ENCODE measurements at regions not wholly inside any gene's neighbourhood (a gene's known extent, or its start where the extent isn't known, plus 50 kb on each side); places are given as distances from the start of the nearest gene placed in this dataset.

DNA sequence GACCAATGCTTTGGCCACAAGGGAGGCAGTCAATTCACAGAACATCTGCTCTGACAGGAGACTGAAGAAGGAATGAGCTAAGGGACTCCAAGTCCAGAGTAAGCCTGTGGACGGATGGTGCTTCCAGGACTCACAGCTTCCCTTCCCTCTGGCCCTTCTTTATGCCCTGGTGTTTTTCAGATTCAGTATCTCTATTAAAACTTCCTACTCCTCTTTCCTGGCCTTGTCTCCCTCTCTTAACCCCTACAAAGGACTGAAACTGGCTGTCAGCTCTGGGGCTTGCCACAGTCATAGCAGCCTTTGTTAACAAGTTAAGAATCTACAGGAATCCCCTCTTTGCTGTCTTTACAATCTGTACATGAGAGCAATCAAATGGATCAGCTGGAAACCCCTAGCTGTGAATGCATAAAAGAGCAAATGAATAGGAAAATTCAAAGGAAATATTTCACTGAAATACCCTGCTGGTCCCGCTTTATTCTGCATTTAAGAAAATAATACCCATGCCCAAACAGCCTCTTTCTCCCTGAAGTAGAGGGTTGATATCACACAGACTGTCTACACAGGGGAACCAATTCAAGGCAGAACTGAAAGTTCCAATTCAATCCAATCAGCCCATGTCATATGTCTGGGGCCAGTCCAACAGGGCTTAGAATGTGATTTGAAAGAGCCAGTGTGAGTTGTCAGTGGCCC, 192.3 kb downstream of the MZT1 start:
- no peaks in the 10 kb centered on the region for H3K4me1 ChIP-seq (ENCODE audit: insufficient read depth, low read length)
- TF ChIP-seq, protein P1, sequence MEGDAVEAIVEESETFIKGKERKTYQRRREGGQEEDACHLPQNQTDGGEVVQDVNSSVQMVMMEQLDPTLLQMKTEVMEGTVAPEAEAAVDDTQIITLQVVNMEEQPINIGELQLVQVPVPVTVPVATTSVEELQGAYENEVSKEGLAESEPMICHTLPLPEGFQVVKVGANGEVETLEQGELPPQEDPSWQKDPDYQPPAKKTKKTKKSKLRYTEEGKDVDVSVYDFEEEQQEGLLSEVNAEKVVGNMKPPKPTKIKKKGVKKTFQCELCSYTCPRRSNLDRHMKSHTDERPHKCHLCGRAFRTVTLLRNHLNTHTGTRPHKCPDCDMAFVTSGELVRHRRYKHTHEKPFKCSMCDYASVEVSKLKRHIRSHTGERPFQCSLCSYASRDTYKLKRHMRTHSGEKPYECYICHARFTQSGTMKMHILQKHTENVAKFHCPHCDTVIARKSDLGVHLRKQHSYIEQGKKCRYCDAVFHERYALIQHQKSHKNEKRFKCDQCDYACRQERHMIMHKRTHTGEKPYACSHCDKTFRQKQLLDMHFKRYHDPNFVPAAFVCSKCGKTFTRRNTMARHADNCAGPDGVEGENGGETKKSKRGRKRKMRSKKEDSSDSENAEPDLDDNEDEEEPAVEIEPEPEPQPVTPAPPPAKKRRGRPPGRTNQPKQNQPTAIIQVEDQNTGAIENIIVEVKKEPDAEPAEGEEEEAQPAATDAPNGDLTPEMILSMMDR (IDR thresholded peaks at IDR 0.05): no peak
- no peaks in the 10 kb centered on the region for H3K36me3 ChIP-seq (ENCODE audit: insufficient read depth, low read length)
- no peaks in the 10 kb centered on the region for H3K9me3 ChIP-seq (ENCODE audit: control insufficient read depth in 1 of 2, insufficient read depth in 1 of 2, low read length in 2 of 2)
- ATAC-seq (ENCODE audit: poor library complexity) (no peak), DNase-seq (no peak)
- no peak overlapping the region for H3K4me3 ChIP-seq (ENCODE audit: low read length)
- no peaks in the 10 kb centered on the region for H3K9me3 Mint-ChIP-seq
- no peak overlapping the region for H3K27ac Mint-ChIP-seq
- H3K27ac ChIP-seq (ENCODE audit: low read depth in 1 of 2, low read length in 2 of 2): no peak overlapping the region
- no peaks in the 10 kb centered on the region for H3K4me1 Mint-ChIP-seq (ENCODE audit: low read depth)
- H3K27me3 ChIP-seq (ENCODE audit: control insufficient read depth in 1 of 2, insufficient read depth in 2 of 2, low read length in 2 of 2): no peaks in the 10 kb centered on the region
- H3K27me3 Mint-ChIP-seq: no peaks in the 10 kb centered on the region
- H3K4me3 Mint-ChIP-seq: no peak overlapping the region
- POLR2A ChIA-PET: no interaction called here
- intact Hi-C loops (cut with DNase I, micrococcal nuclease): no loop called here
- H3K36me3 Mint-ChIP-seq (ENCODE audit: low read depth): no peaks in the 10 kb centered on the region
- CTCF ChIA-PET: no interaction called here

DNA sequence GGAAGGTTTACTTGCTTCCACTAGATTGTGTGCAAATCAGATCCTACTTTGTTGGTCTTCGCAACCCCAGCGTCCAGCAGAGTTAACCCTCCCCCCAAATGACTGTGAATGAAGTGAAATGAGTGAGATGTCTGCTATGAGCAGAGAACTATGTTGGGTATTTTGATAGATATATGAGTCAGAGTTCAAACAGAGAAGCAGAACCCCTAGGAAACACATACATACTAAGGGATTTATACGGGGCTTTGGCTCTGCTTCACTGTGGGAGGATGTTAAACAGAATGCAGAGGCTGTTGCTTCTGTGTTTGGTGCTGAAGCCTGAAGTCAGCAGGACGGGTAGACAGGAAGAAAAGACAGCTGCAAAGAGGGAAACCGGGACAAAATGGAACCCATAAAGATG, 197.0 kb downstream of the MZT1 start:
- Histone ChIP-seq H3K27me3 (ENCODE audit: control insufficient read depth in 1 of 2, insufficient read depth in 2 of 2, low read length in 2 of 2) (no peaks in the 10 kb centered on the region), H3K4me3 (ENCODE audit: low read length) (no peak overlapping the region), H3K9me3 (ENCODE audit: control insufficient read depth in 1 of 2, insufficient read depth in 1 of 2, low read length in 2 of 2) (no peaks in the 10 kb centered on the region), H3K4me1 (ENCODE audit: insufficient read depth, low read length) (no peaks in the 10 kb centered on the region), H3K27ac (ENCODE audit: low read depth in 1 of 2, low read length in 2 of 2) (no peak overlapping the region), H3K36me3 (ENCODE audit: insufficient read depth, low read length) (no peaks in the 10 kb centered on the region)
- intact Hi-C loops (cut with DNase I, micrococcal nuclease): no loop called here
- no peaks in the 10 kb centered on the region for H3K36me3 Mint-ChIP-seq (ENCODE audit: low read depth)
- H3K9me3 Mint-ChIP-seq: peaks cover 2% of the 10 kb centered on the region
- POLR2A ChIA-PET: no interaction called here
- CTCF ChIA-PET: no interaction called here
- DNase-seq: no peak
- TF ChIP-seq, protein P1 (IDR thresholded peaks at IDR 0.05): no peak
- H3K27ac Mint-ChIP-seq: no peak overlapping the region
- no peaks in the 10 kb centered on the region for H3K27me3 Mint-ChIP-seq
- no peaks in the 10 kb centered on the region for H3K4me1 Mint-ChIP-seq (ENCODE audit: low read depth)
- ATAC-seq (ENCODE audit: poor library complexity): no peak
- no peak overlapping the region for H3K4me3 Mint-ChIP-seq

DNA sequence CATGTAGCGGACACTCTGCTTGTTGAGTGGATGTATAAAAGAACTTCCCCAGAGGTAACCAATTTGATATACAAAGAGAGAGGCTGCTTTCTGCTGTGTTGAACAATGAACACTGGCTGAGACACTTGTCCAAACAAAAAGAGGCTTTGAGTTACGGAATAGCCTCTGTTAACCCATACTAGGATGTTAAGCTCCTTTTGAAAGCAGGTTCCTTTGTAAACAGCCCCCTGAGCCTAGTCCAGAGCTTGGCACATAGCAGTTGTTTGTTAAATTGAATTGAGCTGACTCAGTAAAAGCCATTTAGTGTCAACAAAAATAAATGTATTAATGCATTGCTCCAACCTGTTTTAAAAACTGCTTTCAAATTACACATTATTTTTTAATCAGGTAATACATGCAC, 200.1 kb downstream of the MZT1 start:
- DNase-seq: no peak
- H3K27ac Mint-ChIP-seq: no peak overlapping the region
- Histone ChIP-seq H3K4me3 (ENCODE audit: low read length) (no peak overlapping the region), H3K27me3 (ENCODE audit: control insufficient read depth in 1 of 2, insufficient read depth in 2 of 2, low read length in 2 of 2) (no peaks in the 10 kb centered on the region), H3K36me3 (ENCODE audit: insufficient read depth, low read length) (no peaks in the 10 kb centered on the region), H3K9me3 (ENCODE audit: control insufficient read depth in 1 of 2, insufficient read depth in 1 of 2, low read length in 2 of 2) (no peaks in the 10 kb centered on the region), H3K27ac (ENCODE audit: low read depth in 1 of 2, low read length in 2 of 2) (no peak overlapping the region), H3K4me1 (ENCODE audit: insufficient read depth, low read length) (no peaks in the 10 kb centered on the region)
- H3K27me3 Mint-ChIP-seq: peaks cover 6% of the 10 kb centered on the region
- no peak for ATAC-seq (ENCODE audit: poor library complexity)
- intact Hi-C loops (cut with DNase I, micrococcal nuclease): no loop called here
- no peaks in the 10 kb centered on the region for H3K4me1 Mint-ChIP-seq (ENCODE audit: low read depth)
- CTCF ChIA-PET: no interaction called here
- TF ChIP-seq, protein P1 (IDR thresholded peaks at IDR 0.05): no peak
- no peaks in the 10 kb centered on the region for H3K36me3 Mint-ChIP-seq (ENCODE audit: low read depth)
- POLR2A ChIA-PET: no interaction called here
- peaks cover 2% of the 10 kb centered on the region for H3K9me3 Mint-ChIP-seq
- no peak overlapping the region for H3K4me3 Mint-ChIP-seq
